ENCODE measurements at regions not wholly inside any gene's neighbourhood (a gene's known extent, or its start where the extent isn't known, plus 50 kb on each side); places are given as distances from the start of the nearest gene placed in this dataset.
"Not testable (repeated sequence)": the region's sequence is repeated elsewhere in the genome, so short reads cannot be mapped to it uniquely, and the experiment has no call there.

DNA sequence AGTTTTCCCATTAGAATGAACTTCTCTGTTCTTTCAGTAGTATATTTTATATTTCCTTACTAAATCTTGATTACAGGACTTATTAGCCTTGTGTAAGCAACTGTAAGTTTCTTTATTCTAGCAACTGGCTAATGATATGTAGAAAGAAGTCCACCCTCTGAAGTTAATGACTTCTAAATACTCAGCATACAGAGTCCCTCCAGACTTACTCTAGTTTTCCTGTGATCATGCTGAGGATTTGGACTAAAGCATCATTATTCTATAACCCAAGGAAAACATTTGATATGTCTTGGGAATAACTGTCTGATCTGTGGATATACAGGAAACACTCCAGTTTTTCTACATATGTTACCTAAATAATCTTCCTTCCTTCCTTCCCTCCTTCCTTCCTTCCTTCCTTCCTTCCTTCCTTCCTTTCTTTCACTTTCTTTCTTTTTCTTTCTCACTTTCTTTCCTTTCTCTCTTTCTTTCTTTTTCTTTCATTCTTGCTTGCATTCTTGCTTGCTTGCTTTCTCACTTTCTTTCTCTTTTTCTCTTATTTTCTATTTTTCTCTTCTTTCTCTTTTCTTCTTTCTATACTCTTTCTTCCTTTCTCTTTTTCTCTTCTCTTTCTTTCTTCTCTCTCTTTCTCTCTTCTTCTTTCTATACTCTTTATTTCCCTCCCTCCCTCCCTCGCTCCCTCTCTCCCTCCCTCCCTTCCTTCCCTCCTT is 297.6 kb upstream of the MTPN start:
- DNase-seq (ENCODE audit: low read depth), result no peak
- TF ChIP-seq, protein P1, sequence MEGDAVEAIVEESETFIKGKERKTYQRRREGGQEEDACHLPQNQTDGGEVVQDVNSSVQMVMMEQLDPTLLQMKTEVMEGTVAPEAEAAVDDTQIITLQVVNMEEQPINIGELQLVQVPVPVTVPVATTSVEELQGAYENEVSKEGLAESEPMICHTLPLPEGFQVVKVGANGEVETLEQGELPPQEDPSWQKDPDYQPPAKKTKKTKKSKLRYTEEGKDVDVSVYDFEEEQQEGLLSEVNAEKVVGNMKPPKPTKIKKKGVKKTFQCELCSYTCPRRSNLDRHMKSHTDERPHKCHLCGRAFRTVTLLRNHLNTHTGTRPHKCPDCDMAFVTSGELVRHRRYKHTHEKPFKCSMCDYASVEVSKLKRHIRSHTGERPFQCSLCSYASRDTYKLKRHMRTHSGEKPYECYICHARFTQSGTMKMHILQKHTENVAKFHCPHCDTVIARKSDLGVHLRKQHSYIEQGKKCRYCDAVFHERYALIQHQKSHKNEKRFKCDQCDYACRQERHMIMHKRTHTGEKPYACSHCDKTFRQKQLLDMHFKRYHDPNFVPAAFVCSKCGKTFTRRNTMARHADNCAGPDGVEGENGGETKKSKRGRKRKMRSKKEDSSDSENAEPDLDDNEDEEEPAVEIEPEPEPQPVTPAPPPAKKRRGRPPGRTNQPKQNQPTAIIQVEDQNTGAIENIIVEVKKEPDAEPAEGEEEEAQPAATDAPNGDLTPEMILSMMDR (conservative IDR thresholded peaks at IDR 0.05; ENCODE audit: control insufficient read depth, insufficient read depth, low read depth, low read length), result no peak
- no peak overlapping the region for H3K4me3 ChIP-seq (ENCODE audit: control insufficient read depth, low read depth, low read length)

DNA sequence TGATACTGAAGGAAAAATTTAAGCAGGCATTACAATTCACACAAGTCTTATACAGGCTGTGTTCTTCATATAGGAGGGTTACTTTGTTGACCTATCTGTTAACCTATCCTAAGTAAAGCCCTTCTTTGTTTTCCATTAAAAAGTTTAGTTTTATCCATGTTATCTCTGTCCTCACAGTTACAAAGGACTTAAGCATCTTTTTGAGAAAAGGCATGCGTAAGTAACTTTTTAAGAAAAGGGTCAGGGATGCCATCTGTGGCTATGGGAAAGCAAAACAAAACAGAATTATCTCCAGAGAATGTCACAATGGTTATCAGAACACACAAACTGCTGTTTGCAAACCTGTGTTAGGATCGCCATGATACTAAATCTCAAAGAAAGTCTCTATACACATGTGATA is 295.8 kb upstream of the MTPN start:
- TF ChIP-seq, protein P1 (conservative IDR thresholded peaks at IDR 0.05; ENCODE audit: control insufficient read depth, insufficient read depth, low read depth, low read length), result no peak
- no peak for DNase-seq (ENCODE audit: low read depth)

DNA sequence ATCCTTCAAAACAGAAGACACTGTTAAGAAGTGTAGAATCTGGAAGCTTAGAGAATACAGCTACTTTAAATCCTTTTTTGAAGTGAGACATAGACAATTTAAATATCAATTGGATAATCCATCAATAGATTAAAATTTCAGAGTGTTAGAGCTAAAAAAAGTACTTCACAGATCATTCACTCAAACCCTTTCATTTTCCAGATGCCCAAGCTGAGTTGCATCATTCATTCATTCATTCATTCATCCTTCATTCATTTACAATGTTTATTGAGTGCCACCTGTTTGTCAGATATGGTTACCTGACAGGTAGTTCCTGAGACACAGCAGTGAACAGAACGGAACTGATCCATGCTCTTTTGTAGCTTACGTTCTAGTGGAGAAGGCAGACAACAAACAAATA is 290.7 kb upstream of the MTPN start:
- TF ChIP-seq, protein P1 (conservative IDR thresholded peaks at IDR 0.05; ENCODE audit: control insufficient read depth, insufficient read depth, low read depth, low read length), result no peak
- H3K4me3 ChIP-seq (ENCODE audit: control insufficient read depth, low read depth, low read length), result no peak overlapping the region
- DNase-seq (ENCODE audit: low read depth), result no peak

More for the DNA sequence above, 295.8 kb upstream of the MTPN start:
- no peak overlapping the region for H3K4me3 ChIP-seq (ENCODE audit: control insufficient read depth, low read depth, low read length)

DNA sequence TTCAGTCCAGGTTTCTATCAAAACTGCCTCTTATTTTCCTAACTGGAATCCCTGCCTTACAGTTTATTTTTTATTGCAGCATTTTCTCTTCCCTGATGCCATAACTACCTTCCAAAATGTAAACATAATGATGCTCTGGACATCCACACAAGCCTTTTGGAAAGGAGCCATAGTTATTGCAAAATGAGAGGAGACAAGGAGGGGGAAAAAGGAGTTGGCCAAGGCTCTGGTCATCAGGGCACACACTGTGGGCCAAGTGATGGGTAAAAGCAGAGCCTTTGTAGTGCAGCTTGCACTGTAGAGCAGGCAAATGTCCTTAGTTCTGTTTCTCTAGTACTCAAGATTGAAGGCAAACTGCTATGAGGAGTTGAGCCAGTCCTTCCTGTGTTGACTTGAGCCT is 289.3 kb upstream of the MTPN start:
- no peak for DNase-seq (ENCODE audit: low read depth)
- TF ChIP-seq, protein P1 (conservative IDR thresholded peaks at IDR 0.05; ENCODE audit: control insufficient read depth, insufficient read depth, low read depth, low read length), result no peak

DNA sequence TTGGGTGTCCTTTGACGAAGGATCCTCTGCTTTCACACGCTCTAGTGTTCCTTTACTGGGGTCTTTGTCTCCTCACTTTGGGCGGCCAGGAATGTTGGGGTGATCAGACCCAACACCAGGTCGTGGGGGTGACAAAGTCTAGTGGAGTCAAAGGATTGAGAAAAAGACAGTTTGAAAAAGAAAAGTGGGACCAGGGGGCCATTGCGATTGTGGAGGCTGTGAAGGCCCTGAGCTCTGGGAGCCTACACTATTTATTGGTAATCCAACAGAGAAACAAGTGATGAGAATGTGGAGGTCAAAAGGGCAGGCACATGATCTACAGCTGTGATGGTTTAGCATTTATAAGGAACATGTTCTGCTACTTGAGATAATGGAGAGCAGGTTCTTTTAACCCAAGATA is 287.1 kb upstream of the MTPN start:
- DNase-seq (ENCODE audit: low read depth), result not testable (repeated sequence)

More for the DNA sequence above, 289.3 kb upstream of the MTPN start:
- H3K4me3 ChIP-seq (ENCODE audit: control insufficient read depth, low read depth, low read length), result no peak overlapping the region

DNA sequence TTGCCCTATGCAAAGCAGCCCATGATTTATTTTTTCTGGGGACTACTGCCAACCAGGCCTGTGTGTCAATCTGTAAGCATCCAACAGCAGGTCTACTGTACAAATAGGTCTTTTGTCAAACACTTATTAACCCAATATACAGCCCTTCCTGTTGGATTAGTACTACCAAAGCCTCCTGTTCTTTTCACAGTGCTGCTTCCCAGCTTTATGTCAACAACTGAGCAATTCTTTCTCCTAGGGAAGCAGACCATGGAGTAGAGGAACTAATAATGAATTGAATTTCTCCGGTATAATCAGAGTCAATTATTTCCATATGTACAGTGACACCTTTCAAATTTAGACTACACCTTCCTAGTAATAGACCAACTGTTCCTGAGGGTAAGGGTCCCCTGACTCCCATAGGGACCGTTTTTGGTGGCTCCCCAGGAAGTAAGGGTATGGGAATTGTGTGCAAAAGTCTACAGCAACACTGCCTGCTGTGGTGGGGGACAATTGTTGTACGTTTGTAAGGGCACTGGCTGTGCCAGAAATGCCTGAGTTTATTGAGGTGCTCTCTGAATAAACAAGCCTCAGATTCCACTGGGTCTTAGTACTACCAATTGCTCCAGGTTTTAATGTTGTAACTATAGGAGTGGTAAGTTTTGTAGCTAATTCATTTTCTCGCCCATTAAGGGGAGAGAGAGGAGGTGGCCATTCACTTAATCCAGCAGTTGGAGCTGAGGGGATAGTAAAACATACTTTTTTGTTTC is 286.1 kb upstream of the MTPN start:
- H3K4me3 ChIP-seq (ENCODE audit: control insufficient read depth, low read depth, low read length); DNase-seq (ENCODE audit: low read depth): not testable (repeated sequence)

More for the DNA sequence above, 287.1 kb upstream of the MTPN start:
- H3K4me3 ChIP-seq (ENCODE audit: control insufficient read depth, low read depth, low read length), result not testable (repeated sequence)

DNA sequence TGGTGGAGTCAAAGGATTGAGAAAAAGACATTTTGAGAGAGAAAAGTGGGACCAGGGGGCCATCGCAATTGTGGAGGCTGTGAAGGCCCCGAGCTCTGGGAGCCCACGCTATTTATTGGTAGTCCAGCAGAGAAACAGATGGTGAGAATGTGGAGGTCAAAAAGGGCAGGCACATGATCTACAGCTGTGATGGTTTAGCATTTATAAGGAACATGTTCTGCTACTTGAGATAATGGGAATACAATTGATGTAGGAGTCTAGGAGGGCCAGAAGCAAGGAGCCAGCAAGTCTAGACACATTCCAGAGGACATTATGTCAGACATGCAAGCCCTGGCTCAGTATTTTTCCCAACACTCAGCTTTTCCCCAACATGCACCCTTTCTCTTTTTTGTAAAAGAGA is 283.4 kb upstream of the MTPN start:
- DNase-seq (ENCODE audit: low read depth); H3K4me3 ChIP-seq (ENCODE audit: control insufficient read depth, low read depth, low read length): not testable (repeated sequence)

DNA sequence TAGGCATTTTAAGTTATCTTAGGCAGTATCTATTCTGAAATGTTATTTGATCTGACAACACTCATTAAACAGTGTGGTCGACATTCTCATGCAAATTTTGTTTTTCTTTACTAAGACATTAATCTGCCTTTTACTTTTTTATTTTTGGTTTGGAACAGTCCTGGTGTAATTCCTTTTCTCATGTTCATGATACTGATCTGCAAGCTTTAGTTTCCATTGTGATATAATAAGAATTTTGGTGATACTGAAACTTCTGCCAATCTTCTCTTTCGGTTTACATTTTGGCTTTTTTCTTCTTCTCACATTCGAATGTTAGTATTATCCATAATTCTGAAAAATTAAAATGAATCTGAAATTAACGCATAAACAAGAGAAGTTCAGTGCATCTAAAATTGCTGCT is 281.9 kb upstream of the MTPN start:
- no peak overlapping the region for H3K4me3 ChIP-seq (ENCODE audit: control insufficient read depth, low read depth, low read length)
- TF ChIP-seq, protein P1 (conservative IDR thresholded peaks at IDR 0.05; ENCODE audit: control insufficient read depth, insufficient read depth, low read depth, low read length), result no peak
- DNase-seq (ENCODE audit: low read depth), result no peak

Data from fibroblast of mammary gland (primary cell).